Liver (tissue), 3 donors: ENCODE measurements at regions not wholly inside any gene's neighbourhood (a gene's known extent, or its start where the extent isn't known, plus 50 kb on each side); places are given as distances from the start of the nearest gene placed in this dataset.

Source experiments
- ATF3 ChIP-seq: IDR thresholded peaks from 2 replicates; pipeline ENCODE4 v1.6.1; 2016; ENCODE audit warnings: antibody characterized with exemption
- HNF4G ChIP-seq: IDR thresholded peaks from 2 replicates; pipeline ENCODE4 v1.6.1; 2016; ENCODE audit warnings: antibody characterized with exemption
- JUND ChIP-seq, 2 donors: IDR thresholded peaks; 2 replicates each; pipeline ENCODE4 v1.6.1; 2016; ENCODE audit warnings: antibody characterized with exemption in 2 of 2
- REST ChIP-seq: IDR thresholded peaks from 2 replicates; pipeline ENCODE4 v1.6.1; 2016; ENCODE audit warnings: antibody characterized with exemption, mild to moderate bottlenecking
- SP1 ChIP-seq: IDR thresholded peaks from 2 replicates; pipeline ENCODE4 v1.6.1; 2018; ENCODE audit warnings: antibody characterized with exemption, mild to moderate bottlenecking
- YY1 ChIP-seq: IDR thresholded peaks from 2 replicates; pipeline ENCODE4 v1.6.1; 2016; ENCODE audit warnings: antibody characterized with exemption, mild to moderate bottlenecking
- ZBTB33 ChIP-seq: IDR thresholded peaks from 2 replicates; pipeline ENCODE4 v1.6.1; 2016; ENCODE audit warnings: antibody characterized with exemption
- TF ChIP-seq, protein P1 (sequence below): fragments of 150-350 bp; IDR thresholded peaks from 2 replicates; pipeline ENCODE4 v1.5.1; 2017; ENCODE audit warnings: improper control_type of control experiment, low read depth, low read length; ENCODE audit not compliant: missing input control
- TF ChIP-seq, protein P2 (sequence below): IDR thresholded peaks from 2 replicates; pipeline ENCODE4 v1.6.1; 2016; ENCODE audit warnings: antibody characterized with exemption
- donor health status: healthy.
- donor health status: healthy.

DNA sequence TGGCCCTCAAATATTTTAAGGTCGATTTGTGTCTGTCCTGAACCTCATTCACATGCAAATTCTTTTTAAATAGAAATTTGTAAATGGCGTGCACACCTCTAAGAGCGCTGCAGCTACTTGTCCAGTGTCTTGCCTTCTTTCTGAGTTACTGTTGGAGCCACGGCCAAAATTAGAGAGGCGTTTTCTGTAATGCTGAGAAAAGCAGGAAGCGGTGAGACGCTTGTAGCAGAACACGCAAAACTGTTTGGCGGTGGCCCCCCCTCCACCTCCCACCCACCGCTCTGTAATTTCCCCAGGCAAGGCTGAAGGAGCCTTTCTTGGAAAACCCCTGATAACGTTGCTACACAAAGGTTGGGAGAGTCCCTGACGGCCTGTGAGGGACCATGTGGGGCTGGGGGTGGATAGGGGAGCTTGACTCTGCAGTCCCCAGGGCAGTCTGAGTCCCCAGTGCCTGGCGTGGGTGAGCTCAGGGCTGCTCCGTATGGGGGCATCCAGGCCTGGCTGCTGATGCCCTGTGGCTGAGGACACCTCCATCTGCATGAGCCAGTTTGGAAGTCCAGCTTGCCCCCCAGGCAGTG lies 96.5 kb downstream of the GADD45G start:
- TF ChIP-seq, protein P1, sequence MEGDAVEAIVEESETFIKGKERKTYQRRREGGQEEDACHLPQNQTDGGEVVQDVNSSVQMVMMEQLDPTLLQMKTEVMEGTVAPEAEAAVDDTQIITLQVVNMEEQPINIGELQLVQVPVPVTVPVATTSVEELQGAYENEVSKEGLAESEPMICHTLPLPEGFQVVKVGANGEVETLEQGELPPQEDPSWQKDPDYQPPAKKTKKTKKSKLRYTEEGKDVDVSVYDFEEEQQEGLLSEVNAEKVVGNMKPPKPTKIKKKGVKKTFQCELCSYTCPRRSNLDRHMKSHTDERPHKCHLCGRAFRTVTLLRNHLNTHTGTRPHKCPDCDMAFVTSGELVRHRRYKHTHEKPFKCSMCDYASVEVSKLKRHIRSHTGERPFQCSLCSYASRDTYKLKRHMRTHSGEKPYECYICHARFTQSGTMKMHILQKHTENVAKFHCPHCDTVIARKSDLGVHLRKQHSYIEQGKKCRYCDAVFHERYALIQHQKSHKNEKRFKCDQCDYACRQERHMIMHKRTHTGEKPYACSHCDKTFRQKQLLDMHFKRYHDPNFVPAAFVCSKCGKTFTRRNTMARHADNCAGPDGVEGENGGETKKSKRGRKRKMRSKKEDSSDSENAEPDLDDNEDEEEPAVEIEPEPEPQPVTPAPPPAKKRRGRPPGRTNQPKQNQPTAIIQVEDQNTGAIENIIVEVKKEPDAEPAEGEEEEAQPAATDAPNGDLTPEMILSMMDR: no peak
- TF ChIP-seq REST: no peak
- no peak for TF ChIP-seq ATF3
- TF ChIP-seq JUND (IDR thresholded peaks at IDR 0.05): no peak
- TF ChIP-seq, protein P2, sequence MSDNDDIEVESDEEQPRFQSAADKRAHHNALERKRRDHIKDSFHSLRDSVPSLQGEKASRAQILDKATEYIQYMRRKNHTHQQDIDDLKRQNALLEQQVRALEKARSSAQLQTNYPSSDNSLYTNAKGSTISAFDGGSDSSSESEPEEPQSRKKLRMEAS: no peak
- no peak for TF ChIP-seq SP1
- TF ChIP-seq HNF4G: no peak
- no peak for TF ChIP-seq ZBTB33
- no peak for TF ChIP-seq YY1
